ENCODE measurements at regions not wholly inside any gene's neighbourhood (a gene's known extent, or its start where the extent isn't known, plus 50 kb on each side); places are given as distances from the start of the nearest gene placed in this dataset.

DNA sequence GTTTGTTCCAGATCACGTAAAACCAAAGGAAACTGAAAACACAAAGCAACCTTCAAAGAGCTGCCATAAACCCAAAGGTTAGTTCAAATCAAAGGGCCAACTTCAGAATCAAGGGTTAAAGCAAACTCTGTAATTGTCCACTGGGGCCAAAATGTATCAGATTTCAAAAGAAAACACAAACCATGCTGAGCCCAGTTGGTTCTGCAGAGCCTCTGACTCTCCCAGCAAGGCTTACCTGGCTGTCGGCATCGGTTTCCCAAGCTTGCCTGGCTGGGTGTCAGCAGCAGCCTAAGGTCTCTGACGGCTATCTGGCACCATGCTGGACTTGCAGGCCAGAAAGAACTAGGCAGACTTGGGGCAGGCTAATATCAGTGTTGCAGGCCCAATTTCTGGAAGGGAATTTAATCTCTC, 125.3 kb downstream of the DAD1 start (continued):
- TF ChIP-seq RBM22 (optimal IDR thresholded peaks at IDR 0.05; ENCODE audit: low read length) (no peak), ZNF83 (CRISPR knock-in tag; IDR thresholded peaks at IDR 0.05; ENCODE audit: borderline replicate concordance) (no peak), MYC (CRISPR knock-in tag; IDR thresholded peaks at IDR 0.05; ENCODE audit: borderline replicate concordance) (no peak), ZNF230 (CRISPR knock-in tag; IDR thresholded peaks at IDR 0.05) (no peak), CSRNP1 (CRISPR knock-in tag; IDR thresholded peaks at IDR 0.05) (no peak), ZNF768 (CRISPR knock-in tag; IDR thresholded peaks at IDR 0.05) (0 out of 2 replicates have a peak, but pooled peaks have one; percentile 60), POGZ (CRISPR knock-in tag; IDR thresholded peaks at IDR 0.05) (no peak), SIN3A (IDR thresholded peaks at IDR 0.05; ENCODE audit: borderline replicate concordance, low read depth, low read length) (no peak), ARID5B (CRISPR knock-in tag; IDR thresholded peaks at IDR 0.05) (0 out of 2 replicates have a peak, but pooled peaks have one; percentile 20), AKAP8 (CRISPR knock-in tag; IDR thresholded peaks at IDR 0.05) (no peak), RCOR2 (CRISPR knock-in tag; IDR thresholded peaks at IDR 0.05) (no peak), SYNCRIP (IDR thresholded peaks at IDR 0.05; ENCODE audit: insufficient read depth, low read depth, low read length) (no peak), FOXC1 (CRISPR knock-in tag; IDR thresholded peaks at IDR 0.05; ENCODE audit: borderline replicate concordance) (no peak), EED (CRISPR knock-in tag; IDR thresholded peaks at IDR 0.05) (no peak), TGIF2 (CRISPR knock-in tag; IDR thresholded peaks at IDR 0.05) (no peak), ZNF563 (CRISPR knock-in tag; IDR thresholded peaks at IDR 0.05) (no peak)
- TF ChIP-seq, protein P1, sequence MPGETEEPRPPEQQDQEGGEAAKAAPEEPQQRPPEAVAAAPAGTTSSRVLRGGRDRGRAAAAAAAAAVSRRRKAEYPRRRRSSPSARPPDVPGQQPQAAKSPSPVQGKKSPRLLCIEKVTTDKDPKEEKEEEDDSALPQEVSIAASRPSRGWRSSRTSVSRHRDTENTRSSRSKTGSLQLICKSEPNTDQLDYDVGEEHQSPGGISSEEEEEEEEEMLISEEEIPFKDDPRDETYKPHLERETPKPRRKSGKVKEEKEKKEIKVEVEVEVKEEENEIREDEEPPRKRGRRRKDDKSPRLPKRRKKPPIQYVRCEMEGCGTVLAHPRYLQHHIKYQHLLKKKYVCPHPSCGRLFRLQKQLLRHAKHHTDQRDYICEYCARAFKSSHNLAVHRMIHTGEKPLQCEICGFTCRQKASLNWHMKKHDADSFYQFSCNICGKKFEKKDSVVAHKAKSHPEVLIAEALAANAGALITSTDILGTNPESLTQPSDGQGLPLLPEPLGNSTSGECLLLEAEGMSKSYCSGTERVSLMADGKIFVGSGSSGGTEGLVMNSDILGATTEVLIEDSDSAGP (CRISPR knock-in tag; IDR thresholded peaks at IDR 0.05; ENCODE audit: borderline replicate concordance) = no peak
- TF ChIP-seq, protein P2, sequence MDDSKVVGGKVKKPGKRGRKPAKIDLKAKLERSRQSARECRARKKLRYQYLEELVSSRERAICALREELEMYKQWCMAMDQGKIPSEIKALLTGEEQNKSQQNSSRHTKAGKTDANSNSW (CRISPR knock-in tag; IDR thresholded peaks at IDR 0.05; ENCODE audit: borderline replicate concordance) = no peak
- TF ChIP-seq, protein P3, sequence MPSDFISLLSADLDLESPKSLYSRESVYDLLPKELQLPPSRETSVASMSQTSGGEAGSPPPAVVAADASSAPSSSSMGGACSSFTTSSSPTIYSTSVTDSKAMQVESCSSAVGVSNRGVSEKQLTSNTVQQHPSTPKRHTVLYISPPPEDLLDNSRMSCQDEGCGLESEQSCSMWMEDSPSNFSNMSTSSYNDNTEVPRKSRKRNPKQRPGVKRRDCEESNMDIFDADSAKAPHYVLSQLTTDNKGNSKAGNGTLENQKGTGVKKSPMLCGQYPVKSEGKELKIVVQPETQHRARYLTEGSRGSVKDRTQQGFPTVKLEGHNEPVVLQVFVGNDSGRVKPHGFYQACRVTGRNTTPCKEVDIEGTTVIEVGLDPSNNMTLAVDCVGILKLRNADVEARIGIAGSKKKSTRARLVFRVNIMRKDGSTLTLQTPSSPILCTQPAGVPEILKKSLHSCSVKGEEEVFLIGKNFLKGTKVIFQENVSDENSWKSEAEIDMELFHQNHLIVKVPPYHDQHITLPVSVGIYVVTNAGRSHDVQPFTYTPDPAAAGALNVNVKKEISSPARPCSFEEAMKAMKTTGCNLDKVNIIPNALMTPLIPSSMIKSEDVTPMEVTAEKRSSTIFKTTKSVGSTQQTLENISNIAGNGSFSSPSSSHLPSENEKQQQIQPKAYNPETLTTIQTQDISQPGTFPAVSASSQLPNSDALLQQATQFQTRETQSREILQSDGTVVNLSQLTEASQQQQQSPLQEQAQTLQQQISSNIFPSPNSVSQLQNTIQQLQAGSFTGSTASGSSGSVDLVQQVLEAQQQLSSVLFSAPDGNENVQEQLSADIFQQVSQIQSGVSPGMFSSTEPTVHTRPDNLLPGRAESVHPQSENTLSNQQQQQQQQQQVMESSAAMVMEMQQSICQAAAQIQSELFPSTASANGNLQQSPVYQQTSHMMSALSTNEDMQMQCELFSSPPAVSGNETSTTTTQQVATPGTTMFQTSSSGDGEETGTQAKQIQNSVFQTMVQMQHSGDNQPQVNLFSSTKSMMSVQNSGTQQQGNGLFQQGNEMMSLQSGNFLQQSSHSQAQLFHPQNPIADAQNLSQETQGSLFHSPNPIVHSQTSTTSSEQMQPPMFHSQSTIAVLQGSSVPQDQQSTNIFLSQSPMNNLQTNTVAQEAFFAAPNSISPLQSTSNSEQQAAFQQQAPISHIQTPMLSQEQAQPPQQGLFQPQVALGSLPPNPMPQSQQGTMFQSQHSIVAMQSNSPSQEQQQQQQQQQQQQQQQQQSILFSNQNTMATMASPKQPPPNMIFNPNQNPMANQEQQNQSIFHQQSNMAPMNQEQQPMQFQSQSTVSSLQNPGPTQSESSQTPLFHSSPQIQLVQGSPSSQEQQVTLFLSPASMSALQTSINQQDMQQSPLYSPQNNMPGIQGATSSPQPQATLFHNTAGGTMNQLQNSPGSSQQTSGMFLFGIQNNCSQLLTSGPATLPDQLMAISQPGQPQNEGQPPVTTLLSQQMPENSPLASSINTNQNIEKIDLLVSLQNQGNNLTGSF (CRISPR knock-in tag; IDR thresholded peaks at IDR 0.05) = no peak

Measured in HepG2 (cell line).